Left renal cortex interstitium (tissue), 4 donors: ENCODE measurements at regions not wholly inside any gene's neighbourhood (a gene's known extent, or its start where the extent isn't known, plus 50 kb on each side); places are given as distances from the start of the nearest gene placed in this dataset.
"Not testable (repeated sequence)": the region's sequence is repeated elsewhere in the genome, so short reads cannot be mapped to it uniquely, and the experiment has no call there.

Experiments used
- DNase-seq, 4 donors: peaks; one replicate each; pipeline ENCODE4 v3.0.0-alpha.2; 2013; ENCODE audit warnings: low read depth in 4 of 4, low spot score in 2 of 4, missing footprints in 1 of 4

DNA sequence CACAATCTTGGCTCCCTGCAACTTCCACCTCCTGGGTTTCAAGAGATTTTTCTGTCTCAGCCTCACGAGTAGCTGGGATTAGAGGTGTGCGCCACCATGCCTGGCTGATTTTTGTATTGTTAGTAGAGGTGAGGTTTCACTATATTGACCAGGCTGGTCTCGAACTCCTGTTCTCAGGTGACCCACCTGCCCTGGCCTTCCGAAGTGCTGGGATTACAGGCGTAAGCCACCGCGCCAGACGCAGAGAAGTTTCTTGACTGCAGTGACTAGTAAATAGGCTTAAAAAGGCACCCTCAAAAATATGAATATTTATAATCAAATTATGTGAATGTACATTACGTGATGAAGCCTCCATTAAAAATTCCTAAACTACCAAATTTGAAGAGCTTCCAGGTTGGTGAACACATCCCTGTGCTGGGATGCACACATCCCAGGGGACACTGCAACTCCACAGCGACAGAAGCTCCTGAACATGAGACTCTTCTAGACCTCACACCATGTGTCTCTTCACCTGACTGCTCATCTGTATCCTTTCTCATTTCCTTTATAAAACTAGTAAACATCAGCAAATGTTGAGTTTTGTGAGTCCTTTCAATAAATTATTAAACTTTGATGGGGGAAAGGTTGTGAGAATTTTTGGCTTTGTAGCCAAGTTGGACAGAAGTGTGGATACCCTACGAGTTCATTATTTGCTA is 203.3 kb upstream of the SPOPL start:
- no peak for DNase-seq

DNA sequence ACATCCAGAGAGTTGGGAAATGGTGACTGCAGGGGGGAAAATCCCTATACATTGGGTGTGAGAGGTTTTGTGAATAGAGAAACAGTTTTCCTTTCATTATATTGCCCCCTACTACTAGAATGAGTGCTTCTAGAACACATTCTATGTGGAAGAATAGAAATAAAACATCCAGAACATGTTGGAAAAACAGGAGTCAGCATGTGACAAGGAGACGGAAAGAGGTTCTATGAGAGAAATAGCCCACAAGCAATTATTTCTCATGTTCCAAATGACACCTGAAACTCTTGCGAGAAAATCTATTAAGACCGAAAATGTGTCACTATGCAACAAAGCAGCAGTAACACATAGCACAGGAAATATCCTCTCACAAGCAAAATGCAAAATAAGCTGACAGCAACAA is 202.7 kb upstream of the SPOPL start:
- DNase-seq: no peak

- DNase-seq: no peak
Measured at GRCh38 chr2:138306626-138307025, 194.9 kb upstream of the SPOPL start.

DNA sequence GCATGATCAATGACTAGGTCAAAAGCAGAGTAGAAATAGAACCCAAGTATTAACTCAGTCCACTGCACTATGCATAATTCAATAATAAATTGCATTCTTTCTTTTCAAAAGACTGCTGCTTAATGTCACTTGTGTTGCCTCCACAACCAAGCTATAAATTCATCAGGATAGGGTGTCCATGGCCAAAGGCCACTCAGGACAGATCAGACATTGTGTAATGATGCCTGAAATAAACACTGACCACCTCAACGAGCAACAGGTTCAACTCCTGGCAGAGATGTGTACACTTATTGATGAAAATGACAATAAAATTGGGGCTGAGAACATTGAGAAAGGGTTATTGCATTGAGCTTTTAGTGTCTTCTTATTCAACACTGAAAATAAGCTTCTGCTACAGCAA is 194.5 kb upstream of the SPOPL start:
- DNase-seq: no peak

DNA sequence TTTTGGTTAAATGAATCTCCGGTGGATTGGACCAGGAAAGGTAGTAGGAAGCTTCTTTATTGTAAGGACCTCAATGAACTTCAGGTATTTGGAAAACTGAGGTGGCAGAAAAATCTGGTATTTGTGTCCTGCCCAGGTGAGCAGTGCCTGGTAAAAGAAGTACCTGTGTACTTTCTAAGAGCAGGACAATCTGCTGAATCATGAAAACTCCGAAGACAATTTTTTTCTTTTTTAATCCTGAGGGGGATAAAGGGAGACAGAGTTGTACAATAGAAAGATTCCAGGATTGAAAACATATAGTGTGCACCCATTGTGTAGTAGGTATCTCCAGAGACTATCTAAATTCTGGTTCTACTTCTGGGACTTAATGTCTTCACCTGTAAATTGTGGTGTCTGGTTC is 191.8 kb upstream of the SPOPL start:
- DNase-seq: no peak

DNA sequence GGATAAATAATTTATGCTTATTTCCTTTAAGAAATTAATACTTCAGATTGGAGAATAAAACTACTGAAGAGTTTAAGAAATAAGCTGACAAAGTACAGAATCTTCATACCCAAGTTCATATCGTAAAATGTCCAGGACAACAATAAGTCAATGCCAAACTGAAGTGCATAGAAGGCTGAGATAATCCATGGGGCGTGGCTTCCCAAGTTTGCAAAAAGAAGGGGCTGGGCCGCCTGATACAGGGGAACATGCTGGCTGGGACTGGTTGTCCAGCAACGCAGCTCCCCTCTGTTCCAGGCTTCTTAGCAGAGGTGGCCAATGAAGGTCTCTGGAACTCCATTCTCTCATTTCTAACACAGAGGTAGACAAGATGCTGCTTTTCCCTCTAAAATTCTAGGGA is 189.5 kb upstream of the SPOPL start:
- no peak for DNase-seq

DNA sequence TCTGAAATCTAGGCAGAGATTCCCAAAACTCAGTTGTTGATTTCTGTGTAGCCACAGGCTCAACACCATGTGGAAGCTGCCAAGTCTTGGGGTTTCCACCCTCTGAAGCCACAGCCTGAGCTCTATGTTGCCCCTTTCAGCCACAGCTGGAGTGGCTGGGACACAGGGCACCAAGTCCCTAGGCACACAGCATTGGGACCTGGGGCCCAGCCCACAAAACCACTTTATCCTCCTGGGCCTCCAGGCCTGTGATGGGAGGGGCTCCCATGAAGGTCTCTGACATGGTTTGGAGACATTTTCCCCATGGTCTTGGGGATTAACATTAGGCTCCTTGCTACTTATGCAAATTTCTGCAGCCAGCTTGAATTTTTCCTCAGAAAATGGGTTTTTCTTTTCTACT is 186.0 kb upstream of the SPOPL start:
- not testable (repeated sequence) for DNase-seq

DNA sequence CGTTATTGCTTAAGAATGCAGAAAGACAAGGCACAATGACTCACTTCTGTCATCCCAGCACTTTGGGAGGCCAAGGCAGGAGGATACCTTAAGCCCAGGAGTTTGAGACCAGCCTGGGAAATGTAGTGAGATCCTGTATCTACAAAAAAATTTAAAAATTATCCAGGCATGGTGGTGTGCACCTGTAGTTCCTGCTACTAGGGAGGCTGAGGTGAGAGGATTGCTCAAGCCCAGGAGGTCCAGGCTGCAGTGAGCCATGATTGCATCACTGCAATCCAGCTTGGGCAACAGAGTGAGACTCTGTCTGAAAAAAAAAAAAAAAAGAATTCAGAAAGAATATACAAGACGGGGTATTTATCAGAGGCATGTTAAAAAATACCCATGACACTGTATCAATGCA is 182.0 kb upstream of the SPOPL start:
- DNase-seq: no peak

- DNase-seq: no peak
Measured at GRCh38 chr2:138321458-138321857, 180.1 kb upstream of the SPOPL start.

GRCh38 chr2:138323382-138324067 is 178.0 kb upstream of the SPOPL start:
- DNase-seq: no peak

DNA sequence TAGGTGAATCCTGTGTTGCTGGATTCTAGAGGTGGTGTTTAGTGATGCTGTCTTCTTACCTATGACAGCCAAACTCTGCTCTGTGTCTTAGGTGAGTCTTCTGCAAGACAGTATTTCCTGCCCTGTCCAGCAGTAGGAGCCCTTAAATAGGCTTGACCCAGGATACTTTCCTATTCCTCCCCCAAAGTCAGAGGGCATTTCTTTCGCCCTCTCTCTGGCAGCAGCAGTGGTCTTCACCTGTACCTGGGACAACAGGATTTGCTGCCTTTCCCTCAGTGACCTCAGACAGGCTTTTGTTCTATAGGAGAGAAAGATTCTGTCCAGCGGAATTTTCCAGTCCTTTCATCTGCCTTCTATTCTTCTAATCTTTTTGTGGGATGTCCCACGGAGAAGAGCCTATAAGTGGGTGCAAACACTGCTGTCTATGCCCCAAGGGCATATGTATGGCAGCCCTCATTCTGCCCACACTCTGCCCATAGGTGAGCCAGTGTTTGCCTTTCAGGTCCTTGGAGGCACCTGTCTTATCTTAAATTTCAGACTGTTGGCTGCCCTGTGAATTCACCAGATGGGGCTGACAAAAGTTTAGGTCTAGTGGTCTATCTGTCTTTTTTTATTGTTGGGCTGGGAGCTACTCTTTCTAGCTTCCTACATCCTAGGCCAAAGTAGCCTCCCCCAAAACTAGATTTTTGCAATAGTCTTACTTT is 177.3 kb upstream of the SPOPL start:
- DNase-seq: no peak

GRCh38 chr2:138327967-138328366 is 173.6 kb upstream of the SPOPL start:
- DNase-seq: no peak

GRCh38 chr2:138329162-138329561 is 172.4 kb upstream of the SPOPL start:
- no peak for DNase-seq

- no peak for DNase-seq
Measured at GRCh38 chr2:138329591-138329990, 172.0 kb upstream of the SPOPL start.

GRCh38 chr2:138333121-138333520 is 168.4 kb upstream of the SPOPL start:
- no peak for DNase-seq

GRCh38 chr2:138333677-138334076 is 167.9 kb upstream of the SPOPL start:
- DNase-seq: no peak

- DNase-seq: no peak
Measured at GRCh38 chr2:138334323-138334722, 167.2 kb upstream of the SPOPL start.

- no peak for DNase-seq
Measured at GRCh38 chr2:138335036-138335435, 166.5 kb upstream of the SPOPL start.

DNA sequence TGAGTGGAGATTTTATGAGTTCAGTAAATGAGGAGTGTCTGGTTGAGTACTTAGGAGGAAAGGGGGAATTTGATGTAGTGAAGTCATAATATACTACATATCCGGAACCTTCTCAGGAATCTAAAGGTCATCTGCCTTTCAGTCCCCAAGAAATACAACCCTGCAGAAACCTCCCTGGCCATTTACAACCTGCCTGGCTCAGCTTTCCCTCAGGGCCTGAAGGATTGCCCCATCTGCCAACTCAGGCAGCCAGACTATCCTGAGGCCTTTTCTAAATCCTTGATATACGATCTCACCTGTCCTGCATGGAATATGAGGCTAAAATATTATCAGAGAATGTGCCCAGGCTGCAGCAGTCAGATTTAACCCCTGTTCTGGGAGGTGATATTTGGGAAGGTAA is 165.4 kb upstream of the SPOPL start:
- DNase-seq: no peak

DNA sequence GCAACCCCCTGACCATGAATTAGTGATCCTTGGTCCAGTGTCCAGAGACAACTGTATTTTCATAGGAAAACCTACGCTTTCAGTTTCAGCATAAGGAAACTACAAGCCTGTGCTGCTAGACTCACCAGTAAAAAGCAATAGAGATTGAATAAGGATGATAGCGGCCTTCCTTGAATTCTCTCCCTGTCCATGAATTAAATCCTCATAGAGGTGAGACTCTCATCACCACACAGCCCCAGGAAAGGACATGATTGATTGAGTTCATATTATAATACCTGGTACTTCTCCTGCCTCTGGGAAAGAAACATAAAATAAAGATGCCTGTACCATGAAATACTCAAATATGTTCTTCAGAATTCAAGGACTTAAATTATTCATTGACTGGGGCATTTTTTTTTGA is 146.3 kb upstream of the SPOPL start:
- no peak for DNase-seq

DNA sequence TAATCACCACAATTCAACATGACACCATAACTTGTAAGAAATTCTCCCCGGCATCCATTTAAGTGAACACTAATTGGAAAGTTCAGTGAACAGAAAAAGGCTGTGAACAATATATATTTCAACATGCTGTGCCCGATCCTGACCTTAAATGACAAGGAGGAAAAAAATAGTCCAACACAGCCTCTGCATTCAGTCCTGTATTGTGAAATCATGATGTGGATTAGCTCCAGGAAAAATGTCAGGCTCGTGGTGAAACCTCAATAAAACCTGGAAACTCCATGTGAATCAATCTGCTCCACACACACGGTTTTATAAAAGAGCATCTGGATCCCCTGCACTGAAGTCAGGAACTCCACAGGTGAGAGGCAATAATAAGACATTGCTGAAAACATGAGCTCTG is 145.4 kb upstream of the SPOPL start:
- no peak for DNase-seq

GRCh38 chr2:138359532-138359931 is 142.0 kb upstream of the SPOPL start:
- no peak for DNase-seq
